Left lung (tissue), 4 donors: ENCODE measurements at regions not wholly inside any gene's neighbourhood (a gene's known extent, or its start where the extent isn't known, plus 50 kb on each side); places are given as distances from the start of the nearest gene placed in this dataset.

Experiments
- ATAC-seq: fragments of 200-7000 bp; cut with Tn5 transposase; one replicate; pipeline ENCODE4 v1.9.1; 2020; ENCODE audit warnings: moderate library complexity
- DNase-seq, 4 donors: peaks; one replicate each; pipeline ENCODE4 v3.0.0-alpha.2; 2013 to 2020
- H3K27ac ChIP-seq, 2 donors: fragments of 200-600 bp; sonication (generic) in 1 of 2; one replicate each; pipeline versions ENCODE4 v1.5.0 to v1.8.0; 2020 to 2021
- H3K27me3 ChIP-seq, 2 donors: fragments of 200-600 bp; sonication (generic) in 1 of 2; one replicate each; pipeline versions ENCODE4 v1.5.0 to v1.8.0; 2020 to 2021
- H3K36me3 ChIP-seq, 2 donors: fragments of 200-600 bp; sonication (generic) in 1 of 2; one replicate each; pipeline versions ENCODE4 v1.5.0 to v1.8.0; 2020 to 2021
- H3K4me1 ChIP-seq, 2 donors: fragments of 200-600 bp; one replicate each; pipeline ENCODE4 v1.8.0; 2021
- H3K4me3 ChIP-seq, 2 donors: fragments of 200-600 bp; sonication (generic) in 1 of 2; one replicate each; pipeline versions ENCODE4 v1.5.0 to v1.8.0; 2020 to 2021; ENCODE audit warnings: mild to moderate bottlenecking in 1 of 2
- H3K9me3 ChIP-seq, 2 donors: fragments of 200-600 bp; sonication (generic) in 1 of 2; one replicate each; pipeline versions ENCODE4 v1.5.0 to v1.8.0; 2020 to 2021
- intact Hi-C, 2 donors: fragments of 100-400 bp; cut with DNase I; formaldehyde crosslinking; loops; one replicate each; pipeline versions ENCODE4 v1.11.2 to v1.14.2; 2022
- TF ChIP-seq, protein P1 (sequence below), 2 donors: fragments of 200-600 bp; sonication (generic) in 1 of 2; IDR thresholded peaks; one replicate each; pipeline versions ENCODE4 v1.5.0 to v1.8.0; 2021; ENCODE audit warnings: antibody characterized with exemption in 2 of 2
- donor health status: DM: no; HTN: yes; CAD: no.
- donor health status: DM: no; HTN: no; CAD: no.

DNA sequence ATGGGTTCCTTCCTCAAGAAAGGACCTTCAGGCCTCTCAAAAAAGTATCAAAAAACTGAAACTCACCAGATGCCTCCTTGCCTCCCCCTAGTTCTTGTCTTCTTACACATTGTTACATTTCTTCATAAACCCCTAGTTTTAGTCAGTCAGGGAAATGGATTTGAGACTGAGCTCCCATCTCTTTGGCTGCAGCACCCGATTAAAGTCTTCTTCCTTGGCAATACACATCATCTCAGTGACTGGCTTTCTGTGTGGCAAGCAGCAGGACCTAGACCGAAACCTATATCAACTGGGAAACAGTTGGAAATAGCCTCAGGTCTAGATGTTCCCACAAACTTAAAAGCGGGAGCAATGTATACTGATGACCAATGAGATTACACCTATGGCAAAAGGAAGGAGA, 512.2 kb upstream of the PKDCC start:
- intact Hi-C loops: no loop called here
- no peak overlapping the region for H3K27ac ChIP-seq
- no peak for ATAC-seq
- no peaks in the 10 kb centered on the region for H3K27me3 ChIP-seq
- no peaks in the 10 kb centered on the region for H3K36me3 ChIP-seq
- H3K9me3 ChIP-seq: peaks cover 0 to 10% of the 10 kb centered on the region in 2 donors
- no peak for DNase-seq
- no peak overlapping the region for H3K4me3 ChIP-seq
- no peaks in the 10 kb centered on the region for H3K4me1 ChIP-seq
- TF ChIP-seq, protein P1, sequence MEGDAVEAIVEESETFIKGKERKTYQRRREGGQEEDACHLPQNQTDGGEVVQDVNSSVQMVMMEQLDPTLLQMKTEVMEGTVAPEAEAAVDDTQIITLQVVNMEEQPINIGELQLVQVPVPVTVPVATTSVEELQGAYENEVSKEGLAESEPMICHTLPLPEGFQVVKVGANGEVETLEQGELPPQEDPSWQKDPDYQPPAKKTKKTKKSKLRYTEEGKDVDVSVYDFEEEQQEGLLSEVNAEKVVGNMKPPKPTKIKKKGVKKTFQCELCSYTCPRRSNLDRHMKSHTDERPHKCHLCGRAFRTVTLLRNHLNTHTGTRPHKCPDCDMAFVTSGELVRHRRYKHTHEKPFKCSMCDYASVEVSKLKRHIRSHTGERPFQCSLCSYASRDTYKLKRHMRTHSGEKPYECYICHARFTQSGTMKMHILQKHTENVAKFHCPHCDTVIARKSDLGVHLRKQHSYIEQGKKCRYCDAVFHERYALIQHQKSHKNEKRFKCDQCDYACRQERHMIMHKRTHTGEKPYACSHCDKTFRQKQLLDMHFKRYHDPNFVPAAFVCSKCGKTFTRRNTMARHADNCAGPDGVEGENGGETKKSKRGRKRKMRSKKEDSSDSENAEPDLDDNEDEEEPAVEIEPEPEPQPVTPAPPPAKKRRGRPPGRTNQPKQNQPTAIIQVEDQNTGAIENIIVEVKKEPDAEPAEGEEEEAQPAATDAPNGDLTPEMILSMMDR (IDR thresholded peaks at IDR 0.05): no peak

DNA sequence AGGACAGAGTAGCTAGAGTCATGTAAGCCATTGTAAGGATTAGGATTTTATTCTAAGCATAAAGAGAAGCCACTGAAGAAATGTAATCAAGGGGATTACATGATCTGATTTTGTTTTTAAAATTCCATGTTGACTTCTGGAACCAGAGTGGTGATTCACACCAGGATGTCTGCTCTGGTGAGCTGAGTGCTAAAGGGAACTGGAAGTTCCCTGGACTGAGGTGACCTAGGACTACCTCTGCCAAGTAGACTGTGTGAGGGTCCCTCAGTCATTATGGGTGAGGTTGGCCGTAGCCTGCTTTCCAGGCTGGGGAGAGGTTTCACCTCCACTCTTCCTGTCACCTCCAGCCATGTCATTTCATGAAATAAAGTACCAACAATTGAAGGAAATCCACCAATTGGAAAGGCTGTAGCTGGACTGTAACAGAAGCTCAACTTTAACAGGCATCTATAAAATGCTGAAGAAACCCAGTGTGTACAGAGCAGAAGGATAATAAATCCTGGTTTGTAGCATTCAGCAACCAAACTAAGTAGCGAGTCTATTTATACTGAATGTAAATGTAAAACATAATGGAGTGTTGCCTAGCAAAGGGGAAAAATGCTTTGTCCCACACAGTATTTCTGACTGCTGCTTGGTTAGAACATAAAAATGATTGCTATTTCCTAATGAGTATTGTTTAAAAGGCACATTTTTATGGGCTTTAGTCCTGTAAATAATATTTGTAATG, 507.4 kb upstream of the PKDCC start:
- Histone ChIP-seq H3K9me3 (peaks cover 0 to 7% of the 10 kb centered on the region in 2 donors), H3K27me3 (no peaks in the 10 kb centered on the region), H3K36me3 (no peaks in the 10 kb centered on the region), H3K27ac (no peak overlapping the region), H3K4me3 (no peak overlapping the region), H3K4me1 (no peaks in the 10 kb centered on the region)
- intact Hi-C loops: no loop called here
- DNase-seq (no peak), ATAC-seq (no peak)
- TF ChIP-seq, protein P1 (IDR thresholded peaks at IDR 0.05): no peak

DNA sequence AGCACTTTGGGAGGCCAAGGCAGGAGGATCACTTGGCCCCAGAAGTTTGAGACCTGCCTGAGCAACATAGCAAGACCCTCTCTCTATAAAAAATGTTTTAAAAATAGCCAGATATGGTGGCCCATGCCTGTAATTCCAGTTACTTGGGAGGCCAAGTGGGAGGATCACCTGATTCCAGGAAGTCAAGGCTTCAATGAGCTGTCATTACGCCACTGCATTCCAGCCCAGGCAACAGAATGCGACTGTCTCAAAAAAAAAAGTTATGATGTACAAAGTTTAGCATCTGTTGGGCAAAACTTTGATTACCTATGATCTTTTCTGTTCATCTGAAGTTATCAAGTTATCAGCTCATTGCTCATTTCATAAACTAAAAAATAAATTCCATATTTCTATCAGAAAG, 504.1 kb upstream of the PKDCC start:
- ATAC-seq (no peak), DNase-seq (no peak)
- Histone ChIP-seq H3K4me1 (no peaks in the 10 kb centered on the region), H3K27ac (no peak overlapping the region), H3K36me3 (no peaks in the 10 kb centered on the region), H3K9me3 (no peaks in the 10 kb centered on the region), H3K27me3 (no peaks in the 10 kb centered on the region), H3K4me3 (no peak overlapping the region)
- TF ChIP-seq, protein P1 (IDR thresholded peaks at IDR 0.05): no peak
- intact Hi-C loops: no loop called here

DNA sequence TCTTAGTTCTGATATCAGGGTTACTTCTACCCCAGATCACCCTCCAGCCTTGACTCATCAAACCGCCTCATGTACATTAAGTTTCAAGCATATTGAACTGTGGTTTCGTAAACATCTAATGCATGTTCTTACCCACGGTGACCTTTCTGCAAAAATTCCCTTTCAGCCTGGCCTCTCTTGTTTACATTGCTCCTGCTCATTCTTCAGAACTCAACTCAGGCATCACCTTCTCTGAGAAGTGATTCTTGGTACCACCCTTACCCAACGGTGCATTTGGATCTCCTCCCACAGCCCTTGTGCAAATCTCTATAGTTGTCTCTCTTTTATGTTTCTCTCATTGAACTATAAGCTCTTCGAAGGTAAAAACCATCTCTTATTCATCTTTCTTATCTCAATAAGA, 503.1 kb upstream of the PKDCC start:
- DNase-seq (no peak), ATAC-seq (no peak)
- H3K27ac ChIP-seq: no peak overlapping the region
- H3K4me1 ChIP-seq: no peaks in the 10 kb centered on the region
- H3K4me3 ChIP-seq: no peak overlapping the region
- TF ChIP-seq, protein P1 (IDR thresholded peaks at IDR 0.05): no peak
- no peaks in the 10 kb centered on the region for H3K27me3 ChIP-seq
- no peaks in the 10 kb centered on the region for H3K36me3 ChIP-seq
- intact Hi-C loops: no loop called here
- no peaks in the 10 kb centered on the region for H3K9me3 ChIP-seq

DNA sequence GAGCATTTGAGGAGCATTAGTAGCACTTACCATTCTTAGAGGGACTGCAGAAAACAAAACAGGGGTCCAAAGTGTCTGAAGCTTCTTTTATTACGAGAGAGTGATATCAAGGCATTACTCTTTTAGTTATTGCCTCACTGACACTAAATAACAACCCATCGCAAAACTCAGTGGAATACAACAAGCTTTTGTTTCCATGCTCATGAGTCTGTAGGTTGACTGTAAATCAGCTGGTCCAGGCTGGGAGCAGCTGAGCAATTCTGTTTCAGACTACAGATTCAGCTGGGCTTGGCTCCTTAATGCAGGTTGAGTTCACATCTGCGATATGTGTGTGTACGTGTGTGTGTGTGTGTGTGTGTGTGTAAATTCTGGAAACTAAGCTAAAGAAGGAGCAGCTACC, 501.8 kb upstream of the PKDCC start:
- TF ChIP-seq, protein P1 (IDR thresholded peaks at IDR 0.05): no peak
- DNase-seq: no peak
- H3K4me1 ChIP-seq: no peaks in the 10 kb centered on the region

More for the DNA sequence above, 501.8 kb upstream of the PKDCC start:
- Histone ChIP-seq H3K27ac (no peak overlapping the region), H3K27me3 (no peaks in the 10 kb centered on the region), H3K9me3 (no peaks in the 10 kb centered on the region), H3K36me3 (no peaks in the 10 kb centered on the region), H3K4me3 (no peak overlapping the region)
- ATAC-seq: no peak
- intact Hi-C loops: no loop called here
